GM21737 (cell line): ENCODE measurements at regions not wholly inside any gene's neighbourhood (a gene's known extent, or its start where the extent isn't known, plus 50 kb on each side); places are given as distances from the start of the nearest gene placed in this dataset.
"Not testable (repeated sequence)": the region's sequence is repeated elsewhere in the genome, so short reads cannot be mapped to it uniquely, and the experiment has no call there.

Experiments used
- ATAC-seq: cut with Tn5 transposase; IDR thresholded peaks from one replicate; pipeline ENCODE4 v1.9.1; 2021; ENCODE audit warnings: mild to moderate bottlenecking, moderate library complexity; ENCODE audit not compliant: unreplicated experiment

GRCh38 chr9:75531588-75531987 lies 358.9 kb upstream of the PCSK5 start:
- no peak for ATAC-seq

DNA sequence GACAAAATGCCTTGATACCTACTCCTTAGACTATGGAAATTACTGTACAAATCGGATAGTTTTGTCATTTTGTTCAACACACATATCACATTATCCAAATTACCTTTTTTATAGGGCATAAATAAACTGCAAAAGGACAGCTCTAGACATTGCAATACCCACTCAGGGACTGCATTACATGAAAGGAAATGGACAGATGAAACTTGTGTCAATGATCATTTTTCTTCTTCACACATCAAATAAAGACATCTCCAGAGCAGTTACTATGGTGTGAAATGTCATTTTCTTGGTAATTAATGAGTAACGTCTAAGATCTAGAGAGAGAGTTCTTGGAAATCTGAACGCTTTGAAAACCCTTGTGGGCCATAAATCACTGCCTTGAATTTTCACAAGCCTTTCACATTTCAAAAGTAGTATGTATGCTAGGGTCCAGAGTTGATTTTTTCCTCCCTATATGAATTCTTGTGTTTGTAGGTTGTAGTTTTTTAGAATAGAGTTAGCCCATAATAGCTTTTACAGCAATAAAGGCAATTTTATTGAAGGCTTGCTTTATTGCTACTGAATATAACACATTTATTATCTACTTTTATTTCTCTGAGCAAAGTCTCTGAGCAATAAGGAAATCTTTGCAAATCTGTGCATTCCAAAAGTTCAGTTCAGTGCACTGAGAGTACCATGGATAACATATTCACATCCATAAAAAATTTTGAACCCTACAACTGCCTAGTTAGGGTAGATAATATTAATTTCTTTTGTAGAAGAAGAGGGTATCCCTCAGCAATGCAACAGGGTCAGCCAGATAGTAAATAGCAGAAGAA lies 358.0 kb upstream of the PCSK5 start:
- ATAC-seq = no peak

DNA sequence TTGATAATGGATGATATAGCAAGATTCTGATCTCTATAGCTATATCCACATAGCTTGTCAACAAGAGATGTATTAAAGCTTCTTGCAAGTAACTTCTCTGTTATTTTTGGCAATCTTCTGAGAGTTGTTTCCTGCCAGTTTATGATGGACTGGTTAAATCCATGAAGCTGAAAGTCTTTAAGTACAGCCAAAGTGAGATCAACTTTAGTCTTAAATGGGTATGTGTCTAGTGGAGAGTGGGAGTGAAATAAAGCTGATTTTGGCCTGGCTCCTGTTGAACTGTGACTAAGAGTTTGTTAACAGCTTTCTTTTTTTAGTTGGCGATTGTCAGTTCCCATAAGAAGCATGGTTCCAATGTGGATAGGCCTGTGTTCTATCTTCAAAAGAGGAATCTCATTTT lies 350.9 kb upstream of the PCSK5 start:
- no peak for ATAC-seq

DNA sequence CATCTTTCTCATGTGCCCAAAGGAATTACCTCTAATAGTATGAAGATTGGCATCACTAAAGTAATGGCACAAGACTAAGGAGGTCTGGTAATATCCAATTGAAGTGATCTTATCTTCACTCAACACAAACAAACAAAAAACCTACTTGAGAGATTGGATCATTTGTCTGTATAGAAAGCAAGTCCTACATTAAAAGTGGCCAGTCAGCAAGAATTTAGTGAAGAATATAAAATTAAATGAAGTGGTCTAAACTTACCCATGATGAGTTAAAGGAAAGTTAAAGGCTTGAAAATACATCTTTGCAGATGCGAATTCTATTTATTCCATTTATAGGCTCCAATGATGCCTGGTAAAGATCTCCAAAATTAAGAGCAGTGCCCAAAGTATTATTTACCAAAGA lies 350.3 kb upstream of the PCSK5 start:
- no peak for ATAC-seq

- no peak for ATAC-seq
Observed at GRCh38 chr9:75541734-75542133, 348.7 kb upstream of the PCSK5 start.

- no peak for ATAC-seq
Observed at GRCh38 chr9:75544815-75545214, 345.7 kb upstream of the PCSK5 start.

DNA sequence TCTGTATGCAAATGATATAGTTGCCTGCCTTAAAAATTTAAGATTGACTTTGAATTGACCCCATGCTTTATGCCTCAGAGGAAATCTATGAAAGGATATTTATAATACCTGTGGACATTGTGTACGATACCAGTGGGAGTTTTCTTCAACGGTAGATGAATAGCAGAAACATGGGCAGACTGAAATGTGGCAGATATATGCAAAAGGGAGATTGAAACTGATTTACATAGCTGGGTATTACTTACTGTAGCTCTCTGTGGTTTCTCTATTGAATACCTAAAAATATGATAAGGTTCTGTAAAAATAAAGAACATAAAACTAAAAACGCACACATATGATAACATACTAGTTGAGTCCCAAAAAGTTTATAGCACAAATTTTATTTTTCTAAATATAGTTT lies 345.2 kb upstream of the PCSK5 start:
- no peak for ATAC-seq

GRCh38 chr9:75548871-75549270 lies 341.6 kb upstream of the PCSK5 start:
- no peak for ATAC-seq

DNA sequence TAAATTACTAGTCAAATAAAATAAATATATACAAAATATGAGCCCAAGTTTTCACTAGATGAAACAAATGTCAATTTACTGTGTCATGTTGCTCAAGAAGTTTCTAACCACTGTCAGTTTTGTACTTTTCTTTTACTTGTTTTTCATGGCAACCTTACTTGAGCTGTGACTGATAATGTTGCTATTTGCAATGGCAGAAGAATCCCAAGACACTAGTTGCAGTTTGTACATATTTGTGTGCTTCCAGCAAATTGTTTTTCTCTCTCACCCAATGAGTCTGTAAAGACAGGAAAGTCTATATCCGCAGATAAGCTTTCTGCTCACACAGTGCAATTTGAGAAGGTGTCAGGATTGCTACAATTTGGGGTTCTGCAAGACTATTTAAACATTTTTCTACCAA lies 338.6 kb upstream of the PCSK5 start:
- ATAC-seq = no peak

DNA sequence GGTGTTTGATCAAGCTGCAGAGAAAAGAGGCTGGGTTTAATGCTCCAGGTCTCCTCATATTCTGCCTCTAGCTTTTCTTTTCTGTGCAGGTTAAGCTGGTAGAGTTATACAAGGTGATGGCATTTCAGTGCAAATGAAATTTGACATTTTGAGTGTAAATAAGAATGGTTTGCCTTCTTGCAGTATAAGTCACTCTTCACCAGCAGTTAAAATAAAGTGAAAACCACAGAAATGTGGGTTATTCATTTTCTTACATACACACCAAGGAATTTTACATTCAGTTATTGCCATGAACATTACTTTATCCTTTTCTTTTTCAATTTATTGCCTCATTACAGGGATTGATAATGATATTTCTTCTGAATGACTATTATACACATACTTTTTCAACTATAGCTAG lies 337.5 kb upstream of the PCSK5 start:
- ATAC-seq = no peak

DNA sequence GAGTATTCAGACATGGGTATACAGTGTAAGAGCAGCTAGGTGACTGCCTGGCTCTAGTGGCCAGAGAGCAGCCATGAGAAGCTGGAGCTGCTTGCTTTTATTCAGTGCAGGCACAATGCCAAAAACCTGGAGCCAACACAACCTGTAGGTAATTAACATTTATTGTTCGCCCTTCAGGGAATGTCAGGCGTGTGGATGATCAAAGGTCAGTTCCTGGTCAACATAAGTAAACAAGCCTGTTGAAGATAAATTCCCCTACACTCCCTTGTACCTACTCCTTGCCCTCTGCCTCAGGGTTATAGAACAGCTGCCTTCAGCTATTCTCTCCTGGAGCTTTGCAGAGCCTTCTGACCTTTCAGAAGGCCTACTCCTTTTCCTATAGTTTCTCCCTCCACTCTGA lies 323.7 kb upstream of the PCSK5 start:
- not testable (repeated sequence) for ATAC-seq

DNA sequence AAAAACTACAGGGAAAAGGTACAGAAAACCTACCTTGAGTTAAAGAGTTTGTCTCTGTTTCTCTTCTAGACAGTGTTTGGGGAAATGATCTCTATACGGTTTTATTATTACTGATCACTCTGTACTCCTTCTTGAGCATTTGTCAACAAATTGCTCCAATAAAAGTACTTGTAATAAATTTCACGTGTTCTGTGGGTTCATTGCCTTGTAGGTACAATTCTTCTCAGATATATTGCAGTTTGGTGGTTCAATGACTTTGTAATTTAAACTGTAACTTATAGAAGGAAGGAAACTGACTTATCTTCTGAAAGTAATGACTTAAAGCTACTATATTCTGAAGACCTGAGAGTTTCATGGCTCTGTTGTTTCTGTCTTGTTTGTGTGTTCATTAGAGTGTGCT lies 319.9 kb upstream of the PCSK5 start:
- ATAC-seq = no peak

DNA sequence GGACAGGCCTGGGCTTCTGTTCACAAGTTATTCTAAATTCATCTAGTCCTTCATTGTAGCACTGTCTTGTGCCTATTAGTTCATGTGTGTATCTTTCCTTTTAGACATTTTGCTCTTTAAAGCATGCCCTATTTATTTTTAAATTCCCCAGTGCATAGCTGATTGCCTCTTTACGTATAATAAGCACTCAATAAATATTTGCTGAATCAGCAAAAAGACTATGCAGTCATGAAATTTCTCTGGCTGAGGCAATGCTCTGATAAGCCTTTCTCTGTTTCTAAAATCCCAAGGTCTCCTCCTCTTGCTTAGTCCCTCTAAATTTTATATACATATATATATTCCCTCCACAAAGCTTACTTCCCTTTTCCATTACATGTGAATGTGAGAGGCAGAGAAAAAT lies 315.9 kb upstream of the PCSK5 start:
- ATAC-seq = no peak

- ATAC-seq = no peak
Observed at GRCh38 chr9:75582870-75583269, 307.6 kb upstream of the PCSK5 start.

- ATAC-seq = no peak
Observed at GRCh38 chr9:75588808-75589207, 301.7 kb upstream of the PCSK5 start.

- no peak for ATAC-seq
Observed at GRCh38 chr9:75589497-75589896, 301.0 kb upstream of the PCSK5 start.

- ATAC-seq = no peak
Observed at GRCh38 chr9:75591972-75592371, 298.5 kb upstream of the PCSK5 start.

GRCh38 chr9:75592586-75592985 lies 297.9 kb upstream of the PCSK5 start:
- ATAC-seq = no peak

GRCh38 chr9:75593920-75594319 lies 296.6 kb upstream of the PCSK5 start:
- no peak for ATAC-seq

GRCh38 chr9:75599126-75599525 lies 291.3 kb upstream of the PCSK5 start:
- no peak for ATAC-seq

DNA sequence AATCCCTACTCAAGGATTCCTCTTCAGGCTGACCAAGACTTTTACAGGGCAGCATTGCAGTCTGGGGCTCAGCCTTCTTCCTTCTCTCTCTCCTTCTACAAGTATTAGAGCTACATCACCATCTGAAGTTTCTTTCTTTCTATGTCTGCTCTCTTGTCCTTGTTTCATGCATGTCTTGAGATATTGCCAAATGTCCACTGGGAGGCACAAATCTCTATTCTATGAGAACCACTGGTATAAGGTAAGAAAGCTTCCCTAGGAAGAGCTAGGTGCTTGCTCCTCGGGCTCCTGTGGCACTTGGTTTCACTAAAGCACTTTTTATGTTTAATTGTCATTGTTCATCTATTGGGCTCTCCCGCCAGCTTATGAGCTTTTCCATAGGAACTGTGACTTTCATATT lies 289.2 kb upstream of the PCSK5 start:
- ATAC-seq = no peak

DNA sequence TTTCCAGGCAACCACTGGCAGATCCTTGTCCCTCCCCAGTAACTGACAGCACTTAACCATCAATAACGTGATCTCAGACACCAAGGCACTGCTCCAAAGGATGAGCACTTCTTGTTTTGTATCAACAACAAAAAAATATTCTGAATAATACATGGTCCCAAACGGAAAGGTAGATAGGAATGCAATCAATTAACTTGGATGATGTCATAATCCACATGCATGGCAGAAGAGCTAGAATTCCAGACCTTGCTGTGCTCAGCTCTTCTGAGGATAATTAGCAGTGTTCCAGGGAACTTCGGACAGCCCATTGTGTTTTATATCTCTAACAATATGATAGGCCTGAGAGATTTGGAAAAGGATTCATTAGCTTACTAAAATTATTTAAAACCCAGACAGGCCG lies 288.4 kb upstream of the PCSK5 start:
- ATAC-seq = no peak

GRCh38 chr9:75604661-75605060 lies 285.8 kb upstream of the PCSK5 start:
- ATAC-seq = no peak
